NB4 (cell line): ENCODE measurements at regions not wholly inside any gene's neighbourhood (a gene's known extent, or its start where the extent isn't known, plus 50 kb on each side); places are given as distances from the start of the nearest gene placed in this dataset.

ENCODE experiments used
- CTCF ChIP-seq: IDR thresholded peaks from one replicate; pipeline ENCODE4 v1.5.1; 2012; ENCODE audit warnings: low read depth, low read length
- MYC ChIP-seq: IDR thresholded peaks from 2 replicates; pipeline ENCODE4 v1.6.1; 2011; ENCODE audit warnings: low read depth, low read length
- POLR2A ChIP-seq: IDR thresholded peaks from 2 replicates; pipeline ENCODE4 v1.6.1; 2011; ENCODE audit warnings: mild to moderate bottlenecking; ENCODE audit not compliant: insufficient read length; ENCODE audit errors: extremely low read depth

- TF ChIP-seq CTCF (no peak), POLR2A (no peak), MYC (no peak)
These were observed 58.4 kb upstream of the TSPAN5 start for GRCh38 chr4:98716796-98717195.
